SK-N-SH (cell line): ENCODE measurements at regions not wholly inside any gene's neighbourhood (a gene's known extent, or its start where the extent isn't known, plus 50 kb on each side); places are given as distances from the start of the nearest gene placed in this dataset.

Experiments used
- CTCF ChIA-PET: fragments of 300-600, 350-600 bp; formaldehyde crosslinking; extraction: SDS; loops from one replicate; lab custom pipeline; 2021; lab: Yijun Ruan, JAX
- POLR2A ChIA-PET: fragments of 350-600 bp; sonication (Branson Sonifier 250); formaldehyde crosslinking; extraction: SDS; loops from one replicate; lab custom pipeline; 2020; ENCODE audit warnings: antibody characterized with exemption, inconsistent platforms; lab: Yijun Ruan, JAX
- DNase-seq: peaks from one replicate; pipeline ENCODE4 v3.0.0; 2012
- H2AFZ ChIP-seq: fragments of 200-600 bp; sonication (generic); 2 replicates; pipeline ENCODE4 v1.8.1; 2016; ENCODE audit warnings: antibody characterized with exemption, mild to moderate bottlenecking, low read depth
- H3F3A ChIP-seq: fragments of 200-600 bp; sonication (generic); replicated peaks from 2 replicates; pipeline ENCODE3; 2016; ENCODE audit warnings: antibody characterized with exemption, mild to moderate bottlenecking; ENCODE audit not compliant: insufficient read depth
- H3K27ac ChIP-seq, 2 experiments: fragments of 200-500 bp in 1 of 2; fragments of 200-600 bp in 1 of 2; sonication (Bioruptor generic) in 1 of 2; sonication (generic), shearing (Covaris generic) in 1 of 2; 2 replicates each; pipeline versions ENCODE4 v1.5.1 to v1.6.1; 2014 to 2016; ENCODE audit warnings: low read depth in 2 of 2, inconsistent platforms in 1 of 2, low read length in 1 of 2, mild to moderate bottlenecking in 1 of 2, mixed read lengths in 1 of 2
- H3K27me3 ChIP-seq: fragments of 200-600 bp; sonication (generic), shearing (Covaris generic); 2 replicates; pipeline ENCODE4 v1.6.1; 2016; ENCODE audit warnings: mixed run types; ENCODE audit not compliant: insufficient read depth
- H3K36me3 ChIP-seq, 2 experiments: fragments of 200-500 bp in 1 of 2; fragments of 200-600 bp in 1 of 2; sonication (Bioruptor generic) in 1 of 2; sonication (generic) in 1 of 2; replicated peaks in 1 of 2; 2 replicates each; pipeline versions ENCODE3 to v1.5.1; 2014 to 2016; ENCODE audit warnings: low read length in 1 of 2, mild to moderate bottlenecking in 1 of 2; ENCODE audit not compliant: insufficient read depth in 2 of 2, control insufficient read depth in 1 of 2
- H3K4me1 ChIP-seq, 2 experiments: fragments of 200-500 bp in 1 of 2; fragments of 200-600 bp in 1 of 2; sonication (Bioruptor generic) in 1 of 2; sonication (generic), shearing (Covaris generic) in 1 of 2; 2 replicates each; pipeline versions ENCODE4 v1.5.1 to v1.6.1; 2014 to 2016; ENCODE audit warnings: low read depth in 1 of 2, low read length in 1 of 2, mixed run types in 1 of 2; ENCODE audit not compliant: insufficient read depth in 2 of 2, control insufficient read depth in 1 of 2
- H3K4me2 ChIP-seq: fragments of 200-600 bp; sonication (generic), shearing (Covaris generic); 2 replicates; pipeline ENCODE4 v1.6.1; 2017; ENCODE audit warnings: mixed run types
- H3K4me3 ChIP-seq, 2 experiments: fragments of 200-500 bp in 1 of 2; fragments of 200-600 bp in 1 of 2; sonication (Bioruptor generic) in 1 of 2; sonication (generic), shearing (Covaris generic) in 1 of 2; 2 replicates each; pipeline versions ENCODE4 v1.5.1 to v1.8.1; 2014 to 2016; ENCODE audit warnings: low read depth in 2 of 2, inconsistent platforms in 1 of 2, low read length in 1 of 2, mild to moderate bottlenecking in 1 of 2, mixed read lengths in 1 of 2, moderate library complexity in 1 of 2
- H3K79me2 ChIP-seq: fragments of 200-600 bp; sonication (generic); 2 replicates; pipeline ENCODE4 v1.8.1; 2017; ENCODE audit warnings: mild to moderate bottlenecking; ENCODE audit not compliant: insufficient read depth
- H3K9ac ChIP-seq: fragments of 200-600 bp; sonication (generic); 2 replicates; pipeline ENCODE4 v1.6.1; 2017; ENCODE audit warnings: mixed run types
- H3K9me2 ChIP-seq: fragments of 200-600 bp; sonication (generic); 2 replicates; pipeline ENCODE4 v1.6.1; 2017; ENCODE audit warnings: mixed run types
- H3K9me3 ChIP-seq: fragments of 200-600 bp; sonication (generic); 2 replicates; pipeline ENCODE4 v1.6.1; 2017; ENCODE audit warnings: mixed run types, mild to moderate bottlenecking, moderate library complexity
- H4K20me1 ChIP-seq: fragments of 200-600 bp; sonication (generic); 2 replicates; pipeline ENCODE4 v1.6.1; 2017; ENCODE audit warnings: mild to moderate bottlenecking, mixed run types; ENCODE audit not compliant: insufficient read depth
- CHD2 ChIP-seq: fragments of 150-350 bp; IDR thresholded peaks from 2 replicates; pipeline ENCODE4 v1.6.1; 2018; ENCODE audit warnings: low read length; ENCODE audit not compliant: partially characterized antibody
- EP300 ChIP-seq, 2 experiments: IDR thresholded peaks; 2 replicates each; pipeline versions ENCODE4 v1.4.0 to v1.6.1; 2012; ENCODE audit warnings: borderline replicate concordance in 1 of 2, low read depth in 1 of 2, low read length in 1 of 2
- FOSL2 ChIP-seq: IDR thresholded peaks from 2 replicates; pipeline ENCODE4 v1.4.0; 2012; ENCODE audit warnings: low read depth, mild to moderate bottlenecking, moderate library complexity, borderline replicate concordance
- GABPA ChIP-seq: IDR thresholded peaks from 2 replicates; pipeline ENCODE4 v1.4.0; 2012; ENCODE audit warnings: low read depth, mild to moderate bottlenecking
- JUND ChIP-seq: IDR thresholded peaks from 2 replicates; pipeline ENCODE4 v1.4.0; 2012
- NFIC ChIP-seq: IDR thresholded peaks from 2 replicates; pipeline ENCODE4 v1.4.0; 2012; ENCODE audit warnings: borderline replicate concordance
- NRF1 ChIP-seq: IDR thresholded peaks from 2 replicates; pipeline ENCODE4 v1.6.1; 2012; ENCODE audit warnings: low read depth, mild to moderate bottlenecking, low read length
- PBX3 ChIP-seq: IDR thresholded peaks from 2 replicates; pipeline ENCODE4; 2012
- POLR2AphosphoS5 ChIP-seq: IDR thresholded peaks from 2 replicates; pipeline ENCODE4 v1.6.1; 2012; ENCODE audit warnings: low read depth, low read length
- RAD21 ChIP-seq: IDR thresholded peaks from 2 replicates; pipeline ENCODE4 v1.6.1; 2012; ENCODE audit warnings: mild to moderate bottlenecking, low read length
- RCOR1 ChIP-seq: fragments of 150-350 bp; IDR thresholded peaks from 2 replicates; pipeline ENCODE4 v1.6.1; 2017; ENCODE audit warnings: antibody characterized with exemption, low read length
- USF1 ChIP-seq: IDR thresholded peaks from 2 replicates; pipeline ENCODE4 v1.4.0; 2012; ENCODE audit warnings: low read depth, borderline replicate concordance
- ZBTB33 ChIP-seq: IDR thresholded peaks from 2 replicates; pipeline ENCODE4 v1.4.0; 2012; ENCODE audit warnings: low read depth, borderline replicate concordance
- WGBS: methylation state at CpG from one replicate; pipeline ENCODE4 v1.1.6; 2017; ENCODE audit warnings: low lambda C conversion rate; 5-methylcytosine and 5-hydroxymethylcytosine counted together
- TF ChIP-seq, protein P1 (sequence below): fragments of 150-350 bp; IDR thresholded peaks from 2 replicates; pipeline ENCODE4 v1.6.1; 2017; ENCODE audit warnings: antibody characterized with exemption, low read length, low read depth, borderline replicate concordance

GRCh38 chr3:127038466-127038865, 55.6 kb downstream of the PLXNA1 start:
- H3K27me3 ChIP-seq, result no peaks in the 10 kb centered on the region
- peaks cover 0 to 3% of the 10 kb centered on the region in 2 experiments; a peak in 1 of 4 replicates for H3K4me1 ChIP-seq
- H2AFZ ChIP-seq, result no peak overlapping the region
- H3K79me2 ChIP-seq, result no peaks in the 10 kb centered on the region
- no peaks in the 10 kb centered on the region for H3K9me2 ChIP-seq
- no peak overlapping the region for H3K4me3 ChIP-seq
- DNase-seq, result no peak
- no peaks in the 10 kb centered on the region for H3K9me3 ChIP-seq
- WGBS, result 88% methylated on average over 11 of the region's 14 CpGs
- TF ChIP-seq POLR2AphosphoS5 (no peak), FOSL2 (no peak), USF1 (no peak)
- ChIA-PET CTCF (interaction anchor here (0.6 to 0.7 kb wide), 2 partner anchors 53 to 490 kb away, joined by 3 read pairs; no protein-coding TSS in a partner anchor), POLR2A (interaction anchor here (0.8 kb wide), 1 partner anchor 14 kb away, joined by 3 read pairs; no protein-coding TSS in a partner anchor)
- H4K20me1 ChIP-seq, result no peaks in the 10 kb centered on the region
- H3K4me2 ChIP-seq, result no peak overlapping the region
- peaks cover 0 to 22% of the 10 kb centered on the region in 2 experiments for H3K36me3 ChIP-seq
- peaks cover 3% of the 10 kb centered on the region for H3F3A ChIP-seq
- no peak overlapping the region for H3K9ac ChIP-seq
- H3K27ac ChIP-seq, result no peak overlapping the region

- H3K9me3 ChIP-seq, result no peaks in the 10 kb centered on the region
- POLR2A ChIA-PET, result interaction anchor here (0.8 kb wide), 1 partner anchor 15 kb away, joined by 3 read pairs; no protein-coding TSS in a partner anchor
- H3K27me3 ChIP-seq, result no peaks in the 10 kb centered on the region
- 91% methylated on average over 10 of the region's 12 CpGs for WGBS
- peaks cover 0 to 18% of the 10 kb centered on the region in 2 experiments for H3K36me3 ChIP-seq
- no peak overlapping the region for H3K9ac ChIP-seq
- H2AFZ ChIP-seq, result no peak overlapping the region
- no peak for DNase-seq
- H3F3A ChIP-seq, result peaks cover 3% of the 10 kb centered on the region
- peaks cover 0 to 3% of the 10 kb centered on the region in 2 experiments; a peak in 1 of 4 replicates for H3K4me1 ChIP-seq
- H3K9me2 ChIP-seq, result no peaks in the 10 kb centered on the region
- H3K4me3 ChIP-seq, result no peak overlapping the region
- no peak for TF ChIP-seq EP300 (IDR thresholded peaks at IDR 0.05; ENCODE audit: borderline replicate concordance in 1 of 2, low read depth in 1 of 2, low read length in 1 of 2)
- TF ChIP-seq USF1, result no peak
- TF ChIP-seq NFIC, result no peak
- CTCF ChIA-PET, result interaction anchor here (0.9 kb wide), 1 partner anchor 137 kb away, joined by 3 read pairs; no protein-coding TSS in a partner anchor
- no peaks in the 10 kb centered on the region for H4K20me1 ChIP-seq
- H3K27ac ChIP-seq, result no peak overlapping the region
- no peak overlapping the region for H3K4me2 ChIP-seq
- H3K79me2 ChIP-seq, result no peaks in the 10 kb centered on the region
Measured at GRCh38 chr3:127038923-127039581, 56.1 kb downstream of the PLXNA1 start.

DNA sequence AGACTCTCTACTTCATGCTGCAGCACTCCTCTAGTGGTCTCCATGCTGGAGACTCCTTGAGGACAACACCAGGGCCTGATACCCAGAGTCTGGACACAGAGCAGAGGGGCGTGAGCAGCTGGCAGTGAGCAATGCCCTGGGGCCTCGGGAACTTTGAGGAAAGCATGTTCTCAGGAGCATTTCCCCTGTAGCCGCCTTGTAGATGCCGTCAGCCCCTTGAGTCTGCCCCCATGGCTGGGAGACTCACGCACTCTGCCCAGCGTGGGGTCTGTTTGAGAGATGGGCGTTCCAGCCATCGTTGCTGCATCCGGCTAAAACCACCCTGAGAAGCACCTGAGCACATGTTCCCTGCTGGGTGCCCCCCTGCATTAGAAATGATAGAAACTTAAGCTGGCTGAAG, 56.8 kb downstream of the PLXNA1 start:
- Histone ChIP-seq H3K4me1 (peaks cover 0 to 3% of the 10 kb centered on the region in 2 experiments; a peak in 1 of 4 replicates), H3K27me3 (no peaks in the 10 kb centered on the region), H2AFZ (no peak overlapping the region), H3K9me2 (no peaks in the 10 kb centered on the region), H4K20me1 (no peaks in the 10 kb centered on the region), H3K4me2 (no peak overlapping the region), H3K27ac (no peak overlapping the region), H3K9me3 (no peaks in the 10 kb centered on the region), H3K9ac (no peak overlapping the region), H3K36me3 (peaks cover 0 to 11% of the 10 kb centered on the region in 2 experiments), H3K4me3 (no peak overlapping the region), H3K79me2 (no peaks in the 10 kb centered on the region), H3F3A (peaks cover 3% of the 10 kb centered on the region)
- ChIA-PET CTCF (interaction anchor here (0.9 kb wide), 1 partner anchor 136 kb away, joined by 3 read pairs; no protein-coding TSS in a partner anchor), POLR2A (no interaction called here)
- WGBS, result 86% methylated on average over 2 of the region's 9 CpGs
- no peak for DNase-seq
- no peak for TF ChIP-seq CHD2
- TF ChIP-seq RAD21, result no peak
- TF ChIP-seq RCOR1, result no peak
- TF ChIP-seq JUND, result no peak
- no peak for TF ChIP-seq ZBTB33
- no peak for TF ChIP-seq PBX3
- no peak for TF ChIP-seq NRF1
- TF ChIP-seq GABPA, result no peak
- TF ChIP-seq, protein P1, sequence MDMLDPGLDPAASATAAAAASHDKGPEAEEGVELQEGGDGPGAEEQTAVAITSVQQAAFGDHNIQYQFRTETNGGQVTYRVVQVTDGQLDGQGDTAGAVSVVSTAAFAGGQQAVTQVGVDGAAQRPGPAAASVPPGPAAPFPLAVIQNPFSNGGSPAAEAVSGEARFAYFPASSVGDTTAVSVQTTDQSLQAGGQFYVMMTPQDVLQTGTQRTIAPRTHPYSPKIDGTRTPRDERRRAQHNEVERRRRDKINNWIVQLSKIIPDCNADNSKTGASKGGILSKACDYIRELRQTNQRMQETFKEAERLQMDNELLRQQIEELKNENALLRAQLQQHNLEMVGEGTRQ, result no peak
